Gastroesophageal sphincter (tissue), 4 donors: ENCODE measurements at regions not wholly inside any gene's neighbourhood (a gene's known extent, or its start where the extent isn't known, plus 50 kb on each side); places are given as distances from the start of the nearest gene placed in this dataset.

ENCODE experiments used
- ATAC-seq: fragments of 150-250 bp; one replicate; pipeline ENCODE4 v1.9.1; 2016; ENCODE audit warnings: mild to moderate bottlenecking, moderate library complexity
- H3K27ac ChIP-seq, 4 donors: fragments of 200-600 bp; sonication (generic) in 3 of 4; 1 replicate in 3 of 4; 2 replicates in 1 of 4; pipeline ENCODE4 v1.5.1; 2016 to 2019
- H3K27me3 ChIP-seq: fragments of 200-600 bp; sonication (generic); one replicate; pipeline ENCODE4 v1.5.1; 2019
- H3K36me3 ChIP-seq, 2 donors: fragments of 200-600 bp; sonication (generic); one replicate each; pipeline ENCODE4 v1.5.1; 2019; ENCODE audit warnings: control low read depth in 1 of 2
- H3K4me1 ChIP-seq, 3 donors: fragments of 200-600 bp; sonication (generic); 1 replicate in 2 of 3; 2 replicates in 1 of 3; pipeline ENCODE4 v1.5.1; 2016 to 2019; ENCODE audit warnings: control low read depth in 2 of 3
- H3K4me3 ChIP-seq, 2 donors: fragments of 200-600 bp; sonication (generic); one replicate each; pipeline ENCODE4 v1.5.1; 2019; ENCODE audit warnings: mild to moderate bottlenecking in 1 of 2, moderate library complexity in 1 of 2
- H3K9me3 ChIP-seq, 3 donors: fragments of 200-600 bp; sonication (generic); one replicate each; pipeline ENCODE4 v1.5.1; 2017 to 2019; ENCODE audit warnings: control low read depth in 2 of 3
- CTCF ChIP-seq, 4 experiments: fragments of 200-600 bp in 2 of 4; fragments of 450-650 bp in 2 of 4; sonication (generic) in 1 of 4; IDR thresholded peaks; one replicate each; pipeline ENCODE4 v1.5.1; 2017 to 2019; ENCODE audit warnings: antibody characterized with exemption in 4 of 4, mild to moderate bottlenecking in 2 of 4, moderate library complexity in 2 of 4
- EP300 ChIP-seq: sonication (generic); formaldehyde crosslinking; IDR thresholded peaks from one replicate; pipeline ENCODE4 v1.6.1; 2017; ENCODE audit warnings: antibody characterized with exemption, mild to moderate bottlenecking
- POLR2A ChIP-seq, 2 donors: fragments of 450-650 bp; IDR thresholded peaks; one replicate each; pipeline ENCODE4 v1.6.1; 2017; ENCODE audit warnings: antibody characterized with exemption in 2 of 2, mild to moderate bottlenecking in 2 of 2, moderate library complexity in 1 of 2
- POLR2AphosphoS5 ChIP-seq: sonication (generic); formaldehyde crosslinking; IDR thresholded peaks from one replicate; pipeline ENCODE4 v1.6.1; 2017; ENCODE audit warnings: antibody characterized with exemption
- WGBS, 2 donors: methylation state at CpG; one replicate each; pipeline ENCODE4 v1.1.5; 2018; ENCODE audit warnings: low coverage in 1 of 2; 5-methylcytosine and 5-hydroxymethylcytosine counted together

DNA sequence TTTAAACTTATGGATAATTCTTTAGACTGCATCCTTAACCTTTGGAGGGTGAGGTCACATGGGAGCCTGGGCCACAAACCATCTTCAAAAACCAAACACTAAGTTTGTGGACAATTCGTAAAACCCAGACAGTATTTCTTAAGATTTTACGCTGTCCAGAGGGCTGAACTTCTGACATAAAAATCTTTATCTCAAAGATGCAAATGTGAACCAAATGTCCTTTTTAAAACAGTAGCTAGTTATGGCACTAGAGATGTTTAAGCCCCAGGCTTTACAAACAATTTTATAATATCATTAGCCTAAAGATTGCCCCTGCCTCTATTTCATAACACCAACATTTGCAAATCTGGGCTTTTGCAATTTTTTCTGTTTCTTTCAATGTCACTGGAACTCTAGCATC is 287.2 kb downstream of the SATB1 start:
- 89 to 94% methylated on average over 2 of the region's 2 CpGs for WGBS, 2 donors
- H3K4me1 ChIP-seq, result no peaks in the 10 kb centered on the region
- no peaks in the 10 kb centered on the region for H3K27me3 ChIP-seq
- no peaks in the 10 kb centered on the region for H3K9me3 ChIP-seq
- no peak for ATAC-seq
- H3K4me3 ChIP-seq, result no peak overlapping the region
- H3K27ac ChIP-seq, result no peak overlapping the region
- TF ChIP-seq CTCF (IDR thresholded peaks at IDR 0.05), result no peak
- no peak for TF ChIP-seq POLR2A (IDR thresholded peaks at IDR 0.05)
- TF ChIP-seq EP300, result no peak
- TF ChIP-seq POLR2AphosphoS5, result no peak
- no peaks in the 10 kb centered on the region for H3K36me3 ChIP-seq

GRCh38 chr3:18135060-18135814 is 289.9 kb downstream of the SATB1 start:
- no peaks in the 10 kb centered on the region for H3K27me3 ChIP-seq
- H3K4me3 ChIP-seq, result no peak overlapping the region
- WGBS, 2 donors, result 72 to 82% methylated on average over 4 to 7 of the region's 7 CpGs
- no peaks in the 10 kb centered on the region for H3K36me3 ChIP-seq
- no peaks in the 10 kb centered on the region for H3K9me3 ChIP-seq
- TF ChIP-seq POLR2AphosphoS5, result no peak
- no peak for TF ChIP-seq POLR2A (IDR thresholded peaks at IDR 0.05)
- no peak for TF ChIP-seq EP300
- no peak for TF ChIP-seq CTCF (IDR thresholded peaks at IDR 0.05)
- no peaks in the 10 kb centered on the region for H3K4me1 ChIP-seq
- ATAC-seq, result no peak
- H3K27ac ChIP-seq, result no peak overlapping the region

- no peaks in the 10 kb centered on the region for H3K36me3 ChIP-seq
- ATAC-seq, result no peak
- no peaks in the 10 kb centered on the region for H3K27me3 ChIP-seq
- TF ChIP-seq EP300 (no peak), CTCF (IDR thresholded peaks at IDR 0.05) (no peak), POLR2AphosphoS5 (no peak), POLR2A (IDR thresholded peaks at IDR 0.05) (no peak)
- H3K9me3 ChIP-seq, result no peaks in the 10 kb centered on the region
- no peak overlapping the region for H3K4me3 ChIP-seq
- no peak overlapping the region for H3K27ac ChIP-seq
- WGBS, 2 donors, result 54 to 81% methylated on average over 2 of the region's 2 CpGs
- H3K4me1 ChIP-seq, result no peaks in the 10 kb centered on the region
These were observed 290.6 kb downstream of the SATB1 start for GRCh38 chr3:18134386-18135059.

DNA sequence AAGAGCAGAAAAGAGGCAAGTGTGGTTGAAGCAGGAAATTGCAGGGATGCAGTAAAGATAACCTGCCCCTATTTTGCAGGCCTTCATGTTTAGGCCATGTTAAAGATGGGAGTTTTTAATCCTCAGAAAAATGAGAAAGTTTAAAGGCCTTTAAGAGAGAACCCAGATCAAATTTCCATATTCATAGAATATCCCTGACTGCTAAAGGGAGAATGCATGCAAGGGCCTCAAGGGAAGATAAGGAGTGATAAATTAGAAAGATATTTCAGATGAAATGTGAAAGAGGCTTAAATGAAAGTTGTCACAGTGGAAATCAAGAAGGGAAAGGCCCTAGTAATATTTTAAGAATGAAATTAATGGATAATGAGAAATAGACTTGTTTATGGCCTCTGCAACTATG is 292.1 kb downstream of the SATB1 start:
- no peaks in the 10 kb centered on the region for H3K36me3 ChIP-seq
- no peak overlapping the region for H3K27ac ChIP-seq
- no peak overlapping the region for H3K4me3 ChIP-seq
- H3K27me3 ChIP-seq, result no peaks in the 10 kb centered on the region
- TF ChIP-seq POLR2AphosphoS5 (no peak), CTCF (IDR thresholded peaks at IDR 0.05) (no peak), EP300 (no peak), POLR2A (IDR thresholded peaks at IDR 0.05) (no peak)
- H3K4me1 ChIP-seq, result no peaks in the 10 kb centered on the region
- no peak for ATAC-seq
- H3K9me3 ChIP-seq, result no peaks in the 10 kb centered on the region
